ENCODE measurements at regions not wholly inside any gene's neighbourhood (a gene's known extent, or its start where the extent isn't known, plus 50 kb on each side); places are given as distances from the start of the nearest gene placed in this dataset.

- TF ChIP-seq RAD21 (IDR thresholded peaks at IDR 0.05; ENCODE audit: low read length), result no peak
- TF ChIP-seq, protein P1, sequence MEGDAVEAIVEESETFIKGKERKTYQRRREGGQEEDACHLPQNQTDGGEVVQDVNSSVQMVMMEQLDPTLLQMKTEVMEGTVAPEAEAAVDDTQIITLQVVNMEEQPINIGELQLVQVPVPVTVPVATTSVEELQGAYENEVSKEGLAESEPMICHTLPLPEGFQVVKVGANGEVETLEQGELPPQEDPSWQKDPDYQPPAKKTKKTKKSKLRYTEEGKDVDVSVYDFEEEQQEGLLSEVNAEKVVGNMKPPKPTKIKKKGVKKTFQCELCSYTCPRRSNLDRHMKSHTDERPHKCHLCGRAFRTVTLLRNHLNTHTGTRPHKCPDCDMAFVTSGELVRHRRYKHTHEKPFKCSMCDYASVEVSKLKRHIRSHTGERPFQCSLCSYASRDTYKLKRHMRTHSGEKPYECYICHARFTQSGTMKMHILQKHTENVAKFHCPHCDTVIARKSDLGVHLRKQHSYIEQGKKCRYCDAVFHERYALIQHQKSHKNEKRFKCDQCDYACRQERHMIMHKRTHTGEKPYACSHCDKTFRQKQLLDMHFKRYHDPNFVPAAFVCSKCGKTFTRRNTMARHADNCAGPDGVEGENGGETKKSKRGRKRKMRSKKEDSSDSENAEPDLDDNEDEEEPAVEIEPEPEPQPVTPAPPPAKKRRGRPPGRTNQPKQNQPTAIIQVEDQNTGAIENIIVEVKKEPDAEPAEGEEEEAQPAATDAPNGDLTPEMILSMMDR (conservative IDR thresholded peaks at IDR 0.05; ENCODE audit: low read depth, low read length), result no peak
- no peak for TF ChIP-seq POLR2A (IDR thresholded peaks at IDR 0.05; ENCODE audit: low read depth, low read length)
- TF ChIP-seq ELK1 (IDR thresholded peaks at IDR 0.05; ENCODE audit: borderline replicate concordance, low read depth, low read length), result no peak
- TF ChIP-seq RFX5 (IDR thresholded peaks at IDR 0.05; ENCODE audit: low read depth, low read length), result no peak
- TF ChIP-seq MAFK (IDR thresholded peaks at IDR 0.05; ENCODE audit: low read depth, low read length), result no peak
- TF ChIP-seq MAZ (IDR thresholded peaks at IDR 0.05; ENCODE audit: borderline replicate concordance, low read depth, low read length), result no peak
- TF ChIP-seq BHLHE40 (IDR thresholded peaks at IDR 0.05; ENCODE audit: low read depth, low read length), result no peak
- TF ChIP-seq, protein P2, sequence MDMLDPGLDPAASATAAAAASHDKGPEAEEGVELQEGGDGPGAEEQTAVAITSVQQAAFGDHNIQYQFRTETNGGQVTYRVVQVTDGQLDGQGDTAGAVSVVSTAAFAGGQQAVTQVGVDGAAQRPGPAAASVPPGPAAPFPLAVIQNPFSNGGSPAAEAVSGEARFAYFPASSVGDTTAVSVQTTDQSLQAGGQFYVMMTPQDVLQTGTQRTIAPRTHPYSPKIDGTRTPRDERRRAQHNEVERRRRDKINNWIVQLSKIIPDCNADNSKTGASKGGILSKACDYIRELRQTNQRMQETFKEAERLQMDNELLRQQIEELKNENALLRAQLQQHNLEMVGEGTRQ (IDR thresholded peaks at IDR 0.05; ENCODE audit: low read depth, low read length), result no peak
- TF ChIP-seq MXI1 (IDR thresholded peaks at IDR 0.05; ENCODE audit: borderline replicate concordance, low read depth, low read length), result no peak
- TF ChIP-seq CEBPB (IDR thresholded peaks at IDR 0.05; ENCODE audit: low read depth, low read length), result no peak
- no peak for TF ChIP-seq RCOR1 (IDR thresholded peaks at IDR 0.05; ENCODE audit: insufficient replicate concordance, low read length)
- TF ChIP-seq CHD1 (IDR thresholded peaks at IDR 0.05; ENCODE audit: low read depth, low read length), result no peak
Observed at GRCh38 chrX:9196961-9197640, 163.2 kb upstream of the FAM9B start.

Measured in IMR-90 (cell line).